NCI-H345 treated with DMSO at 0.1 percent for 48 hours (cell line): ENCODE measurements at regions not wholly inside any gene's neighbourhood (a gene's known extent, or its start where the extent isn't known, plus 50 kb on each side); places are given as distances from the start of the nearest gene placed in this dataset.
"Not testable (repeated sequence)": the region's sequence is repeated elsewhere in the genome, so short reads cannot be mapped to it uniquely, and the experiment has no call there.

Experiments
- DNase-seq: peaks from one replicate; lab custom pipeline; 2025; ENCODE audit not compliant: unreplicated experiment; lab: John Stamatoyannopoulos, UW

- no peak for DNase-seq
These were observed 559.2 kb downstream of the KCNJ18 start for GRCh38 chr17:22251498-22251897.

GRCh38 chr17:22253007-22253406, 560.7 kb downstream of the KCNJ18 start:
- DNase-seq = no peak

- DNase-seq = no peak
These were observed 573.5 kb downstream of the KCNJ18 start for GRCh38 chr17:22265807-22266206.

GRCh38 chr17:22266231-22266630, 573.9 kb downstream of the KCNJ18 start:
- no peak for DNase-seq

GRCh38 chr17:22267019-22267418, 574.7 kb downstream of the KCNJ18 start:
- DNase-seq = no peak

GRCh38 chr17:22268214-22268911, 576.0 kb downstream of the KCNJ18 start:
- DNase-seq = no peak

GRCh38 chr17:22268912-22269220, 576.5 kb downstream of the KCNJ18 start:
- no peak for DNase-seq

- DNase-seq = no peak
These were observed 578.1 kb downstream of the KCNJ18 start for GRCh38 chr17:22270381-22270780.

- not testable (repeated sequence) for DNase-seq
These were observed 578.5 kb downstream of the KCNJ18 start for GRCh38 chr17:22270809-22271208.

GRCh38 chr17:22272363-22273146, 580.2 kb downstream of the KCNJ18 start:
- DNase-seq = no peak

- no peak for DNase-seq
These were observed 581.0 kb downstream of the KCNJ18 start for GRCh38 chr17:22273308-22273707.

- no peak for DNase-seq
These were observed 585.3 kb downstream of the KCNJ18 start for GRCh38 chr17:22277595-22277994.

- DNase-seq = no peak
These were observed 586.3 kb downstream of the KCNJ18 start for GRCh38 chr17:22278302-22279275.

GRCh38 chr17:22286337-22287041, 594.2 kb downstream of the KCNJ18 start:
- no peak for DNase-seq

- DNase-seq = not testable (repeated sequence)
These were observed 606.2 kb downstream of the KCNJ18 start for GRCh38 chr17:22298484-22298951.

GRCh38 chr17:22300177-22300576, 607.9 kb downstream of the KCNJ18 start:
- DNase-seq = no peak

- no peak for DNase-seq
These were observed 608.5 kb downstream of the KCNJ18 start for GRCh38 chr17:22300731-22301352.

- no peak for DNase-seq
These were observed 609.0 kb downstream of the KCNJ18 start for GRCh38 chr17:22301353-22301745.

GRCh38 chr17:22303096-22303495, 610.8 kb downstream of the KCNJ18 start:
- DNase-seq = no peak

GRCh38 chr17:22303865-22304264, 611.5 kb downstream of the KCNJ18 start:
- DNase-seq = no peak
